ENCODE measurements at regions not wholly inside any gene's neighbourhood (a gene's known extent, or its start where the extent isn't known, plus 50 kb on each side); places are given as distances from the start of the nearest gene placed in this dataset.
A peak's percentile ranks its signal among the peaks of the same experiment; 100 is the strongest.

DNA sequence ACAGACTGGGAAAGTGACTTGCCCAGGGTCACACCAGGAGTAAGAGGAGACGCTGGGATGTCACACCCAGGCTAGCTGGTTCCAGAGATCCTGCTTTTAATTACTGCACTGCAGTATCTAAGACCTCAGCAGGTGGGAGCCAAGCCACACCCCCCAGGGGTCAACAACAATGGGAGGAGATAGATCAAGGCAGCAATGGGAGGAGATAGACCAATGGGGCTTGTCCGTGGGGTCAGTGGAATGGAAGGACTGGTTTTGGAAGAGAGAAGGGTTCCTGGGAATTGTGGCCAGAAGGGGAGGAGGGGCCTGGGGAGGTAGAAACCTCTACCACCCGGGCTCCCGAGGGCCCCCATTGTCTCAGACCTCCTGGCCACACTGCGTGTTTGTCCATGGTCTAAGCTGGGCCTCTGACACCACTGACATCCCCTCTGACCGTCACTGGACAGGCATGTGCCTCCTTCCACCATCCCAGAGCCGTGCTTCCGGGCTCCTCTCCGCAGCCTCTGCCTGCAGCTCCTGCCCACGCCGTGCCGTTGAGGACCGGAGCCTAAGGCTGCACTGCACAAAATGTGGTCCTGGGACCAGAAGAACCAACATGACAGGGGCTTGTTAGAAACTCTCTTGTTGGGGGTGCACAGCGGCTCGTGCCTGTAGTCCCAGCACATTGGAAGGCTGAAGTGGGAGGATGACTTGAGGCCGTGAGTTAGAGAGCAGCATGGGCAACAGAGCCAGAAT is 69.8 kb upstream of the RPH3AL start:
- DNase-seq (ENCODE audit: low read depth in 1 of 2, low spot score in 2 of 2) (no peak), FAIRE-seq (no peak)
- H3K36me3 ChIP-seq (ENCODE audit: control insufficient read depth in 2 of 4, insufficient read depth in 4 of 4, low read length in 3 of 4), result no peaks in the 10 kb centered on the region
- peak overlapping the region; percentile 89; the same call in 1 of the 2 replicates for H2BK12ac ChIP-seq (ENCODE audit: low read depth, low read length)
- no peak overlapping the region for H2BK5ac ChIP-seq (ENCODE audit: low read depth, low read length)
- TF ChIP-seq KDM5A (IDR thresholded peaks at IDR 0.05; ENCODE audit: low read length) (no peak), EP300 (IDR thresholded peaks at IDR 0.05; ENCODE audit: borderline replicate concordance in 1 of 2, low read depth in 2 of 2, low read length in 2 of 2) (no peak), CTBP2 (IDR thresholded peaks at IDR 0.05; ENCODE audit: borderline replicate concordance, insufficient read depth, insufficient read length, low read length) (no peak), POLR2A (IDR thresholded peaks at IDR 0.05; ENCODE audit: control extremely low read depth in 1 of 2, low read depth in 2 of 2, low read length in 2 of 2) (no peak), BCL11A (IDR thresholded peaks at IDR 0.05; ENCODE audit: low read depth in 2 of 2, low read length in 2 of 2) (no peak)
- ChIA-PET CTCF (ENCODE audit: partially characterized antibody) (interaction anchor here (0.7 to 1.9 kb wide), 4 partner anchors 10 to 276 kb away, joined by 3 to 18 read pairs (median 3); no protein-coding TSS in a partner anchor), POLR2A (ENCODE audit: partially characterized antibody) (interaction anchor here (1.0 to 1.9 kb wide), 2 partner anchors 9 to 10 kb away, joined by 4 to 6 read pairs; no protein-coding TSS in a partner anchor)
- no peaks in the 10 kb centered on the region for H3K79me1 ChIP-seq (ENCODE audit: low read depth, low read length)
- H2BK20ac ChIP-seq (ENCODE audit: low read length), result peak overlapping the region; percentile 64; the same call in 1 of the 2 replicates
- no peak overlapping the region for H3K56ac ChIP-seq (replicated peaks; ENCODE audit: insufficient read length, low read depth, low read length)
- no peak overlapping the region for H4K5ac ChIP-seq (ENCODE audit: insufficient read length, low read depth, low read length)
- peak overlapping the region; percentile 38 for H2BK120ac ChIP-seq (replicated peaks; ENCODE audit: low read depth, low read length)
- peak overlapping the region; percentile 49; the same call in 1 of the 2 replicates for H2BK15ac ChIP-seq (ENCODE audit: low read length)
- no peak overlapping the region for H2AK5ac ChIP-seq (ENCODE audit: low read depth, low read length)
- 87% methylated on average over 15 of the region's 16 CpGs; no CpG with 5 or more reads in 1 of the 2 experiments for WGBS, 2 experiments (ENCODE audit: extremely low coverage in 1 of 2, insufficient coverage in 1 of 2, insufficient read length in 1 of 2, insufficient replicate concordance in 2 of 2, low coverage in 1 of 2, low lambda C conversion rate in 2 of 2, missing lambda C conversion rate in 1 of 2)
- no peak overlapping the region for H3K18ac ChIP-seq (ENCODE audit: extremely low read depth, low read length)
- H3K27me3 ChIP-seq (replicated peaks in 1 of 4; ENCODE audit: control insufficient read depth in 3 of 4, extremely low read depth in 1 of 4, insufficient read depth in 3 of 4, low read length in 3 of 4), result no peaks in the 10 kb centered on the region
- no peak overlapping the region for H3K27ac ChIP-seq (ENCODE audit: low read depth, low read length)
- H3K4me2 ChIP-seq (ENCODE audit: insufficient read depth in 1 of 2, low read depth in 2 of 2, low read length in 2 of 2), result no peak overlapping the region; a peak in 1 of 4 replicates
- H4K20me1 ChIP-seq (replicated peaks in 1 of 2; ENCODE audit: control insufficient read depth in 1 of 2, insufficient read depth in 2 of 2, low read length in 2 of 2), result no peaks in the 10 kb centered on the region
- peak overlapping the region; percentile 84 for H4K91ac ChIP-seq (replicated peaks; ENCODE audit: insufficient read length, low read length)
- H3K79me2 ChIP-seq (ENCODE audit: control insufficient read depth in 1 of 2, insufficient read depth in 2 of 2, low read length in 2 of 2), result no peaks in the 10 kb centered on the region
- peak overlapping the region; percentile 85 for H3K4ac ChIP-seq (replicated peaks; ENCODE audit: insufficient read length, low read depth, low read length)
- no peak overlapping the region for H2AFZ ChIP-seq (ENCODE audit: low read length)
- H3K4me1 ChIP-seq (replicated peaks in 1 of 4; ENCODE audit: control insufficient read depth in 3 of 4, insufficient read depth in 4 of 4, low read length in 3 of 4), result peaks cover 2 to 8% (median 4%) of the 10 kb centered on the region in 4 experiments
- peak overlapping the region; percentile 72; the same call in 1 of the 2 replicates for H4K8ac ChIP-seq (ENCODE audit: extremely low read depth, insufficient read depth, low read length)
- H3K9me3 ChIP-seq (ENCODE audit: insufficient read depth in 2 of 2, low read depth in 1 of 2, low read length in 1 of 2), result no peaks in the 10 kb centered on the region
- no peak overlapping the region for H3K9ac ChIP-seq (replicated peaks in 1 of 4; ENCODE audit: extremely low read depth in 1 of 4, low read depth in 3 of 4, low read length in 3 of 4)
- no peak overlapping the region for H3K23ac ChIP-seq (ENCODE audit: insufficient read length)
- H3K14ac ChIP-seq (ENCODE audit: insufficient read length), result no peak overlapping the region
- H3K23me2 ChIP-seq (ENCODE audit: low read depth, low read length), result no peaks in the 10 kb centered on the region; the same call in 1 of the 2 replicates
- H3K4me3 ChIP-seq (ENCODE audit: extremely low read depth in 1 of 4, insufficient read depth in 2 of 4, low read depth in 3 of 4, low read length in 4 of 4), result no peak overlapping the region

All from H1 (cell line).